GM18870 (cell line): ENCODE measurements at regions not wholly inside any gene's neighbourhood (a gene's known extent, or its start where the extent isn't known, plus 50 kb on each side); places are given as distances from the start of the nearest gene placed in this dataset.

Experiments
- ATAC-seq: cut with Tn5 transposase; IDR thresholded peaks from one replicate; pipeline ENCODE4 v1.9.1; 2021; ENCODE audit warnings: moderate library complexity; ENCODE audit not compliant: unreplicated experiment

DNA sequence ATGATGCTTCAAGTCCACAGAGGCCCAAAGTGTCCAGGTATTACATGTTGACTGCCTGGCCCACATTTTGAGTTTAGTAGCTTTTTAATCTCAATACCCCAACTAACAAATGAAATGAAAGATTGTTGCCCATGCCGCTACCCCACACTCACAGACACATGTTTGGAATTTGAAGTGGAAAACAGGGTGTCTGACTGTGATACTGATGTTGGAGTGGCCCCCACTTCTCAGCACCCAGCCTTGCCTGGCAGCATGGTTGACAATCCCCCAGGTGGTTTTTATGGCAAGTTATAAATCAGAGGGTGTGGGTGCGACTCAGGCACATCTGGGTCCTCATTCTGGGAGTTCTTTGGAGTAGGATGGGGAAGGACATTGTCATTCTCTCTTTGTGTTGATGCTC, 314.7 kb upstream of the ZNF32 start:
- ATAC-seq: no peak

DNA sequence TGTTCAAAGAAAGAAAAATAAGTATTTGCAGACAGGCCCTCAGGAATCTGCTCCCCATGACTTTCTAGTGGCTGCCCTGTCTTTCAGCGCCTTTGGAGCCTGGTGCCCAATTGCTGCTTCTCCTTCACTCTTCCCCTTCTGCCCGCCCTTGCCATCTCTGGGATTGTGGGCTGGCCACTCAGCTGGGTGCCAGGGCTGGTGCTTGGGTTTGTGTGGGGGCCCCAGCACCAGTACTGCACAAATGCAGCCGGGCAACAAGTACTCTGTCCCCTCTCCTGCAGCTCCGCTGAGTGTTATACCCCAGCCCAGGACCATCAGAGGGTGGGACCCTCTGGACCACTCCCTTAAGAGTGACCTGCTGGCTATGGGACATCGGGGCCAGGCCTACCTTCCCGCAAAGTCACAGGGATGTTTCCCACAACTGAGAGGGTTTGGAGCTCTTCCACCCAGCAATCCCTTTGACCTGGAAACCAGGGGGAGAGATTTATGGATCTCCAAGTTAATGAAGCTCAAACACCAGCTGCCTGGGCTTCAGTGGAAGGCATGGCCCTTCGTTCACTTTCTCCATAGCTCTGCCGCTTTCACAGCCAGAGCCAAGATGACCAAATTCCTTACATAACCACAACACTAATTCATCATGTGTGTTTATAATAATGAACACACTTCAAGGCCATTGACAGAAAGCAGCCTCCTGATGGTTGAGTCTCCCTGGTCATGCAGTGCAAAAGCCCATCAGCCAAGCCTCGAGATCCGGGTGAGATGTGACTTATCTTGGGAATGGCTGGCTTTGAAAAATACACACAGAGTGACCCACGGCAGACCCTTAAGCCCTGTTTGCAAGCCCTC, 313.9 kb upstream of the ZNF32 start:
- no peak for ATAC-seq

DNA sequence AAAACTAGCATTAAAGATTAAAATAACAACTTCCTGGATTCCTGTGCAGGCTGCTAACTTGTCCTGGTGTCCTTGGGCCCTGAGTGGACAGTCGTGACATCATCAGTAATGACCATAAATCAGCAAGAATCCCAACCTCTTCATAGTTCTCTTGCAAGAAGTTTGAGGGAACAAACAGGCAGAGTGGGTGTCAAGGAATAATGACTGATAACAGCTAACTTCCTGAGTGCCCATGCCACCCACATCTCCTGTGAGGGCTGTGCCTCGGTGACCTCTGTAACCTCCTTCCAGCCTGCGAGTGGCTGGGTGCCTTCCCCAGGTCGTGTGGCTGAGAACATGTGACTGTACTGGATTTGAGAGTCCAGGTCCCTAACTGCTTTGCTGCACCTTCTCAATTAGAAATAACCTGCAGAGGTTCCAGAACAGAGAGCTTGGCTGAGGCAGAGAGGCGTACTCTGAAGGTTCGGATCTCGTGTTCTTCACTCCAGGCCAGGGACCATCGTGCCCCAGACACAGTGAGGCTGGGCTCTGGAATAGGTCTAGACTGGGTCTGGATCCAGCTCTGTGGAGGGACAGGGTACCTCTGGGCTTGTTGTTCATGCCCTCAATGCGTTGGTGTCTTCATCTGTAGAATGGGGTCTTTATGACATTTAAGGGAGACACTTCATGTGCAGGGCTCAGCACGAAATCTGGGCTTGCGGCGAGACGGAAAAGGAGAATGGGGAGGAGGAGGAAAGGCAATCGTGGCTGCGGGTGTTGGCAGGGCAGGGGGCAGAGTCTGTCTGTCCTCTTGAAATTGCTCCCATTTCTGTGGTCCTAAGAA, 313.1 kb upstream of the ZNF32 start:
- ATAC-seq: no peak

DNA sequence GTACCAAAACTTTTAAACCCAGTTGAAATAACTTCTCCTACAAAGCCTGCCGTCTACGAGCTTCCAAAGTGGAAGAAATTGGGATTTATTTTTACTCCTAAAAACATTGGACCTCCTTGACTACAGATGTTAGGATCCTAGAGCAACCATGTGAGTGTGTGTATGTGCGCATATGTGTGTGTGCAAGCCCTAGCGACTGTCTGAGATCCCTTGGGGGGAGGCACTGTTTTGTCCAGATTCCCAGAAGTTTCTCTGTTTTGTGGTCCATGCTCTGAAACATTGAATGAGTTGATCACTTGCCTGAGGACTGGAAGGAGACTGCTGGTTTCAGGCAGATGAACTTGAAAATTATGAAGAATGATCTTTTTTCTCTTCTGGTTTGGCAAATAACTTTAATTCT, 312.3 kb upstream of the ZNF32 start:
- ATAC-seq: no peak

DNA sequence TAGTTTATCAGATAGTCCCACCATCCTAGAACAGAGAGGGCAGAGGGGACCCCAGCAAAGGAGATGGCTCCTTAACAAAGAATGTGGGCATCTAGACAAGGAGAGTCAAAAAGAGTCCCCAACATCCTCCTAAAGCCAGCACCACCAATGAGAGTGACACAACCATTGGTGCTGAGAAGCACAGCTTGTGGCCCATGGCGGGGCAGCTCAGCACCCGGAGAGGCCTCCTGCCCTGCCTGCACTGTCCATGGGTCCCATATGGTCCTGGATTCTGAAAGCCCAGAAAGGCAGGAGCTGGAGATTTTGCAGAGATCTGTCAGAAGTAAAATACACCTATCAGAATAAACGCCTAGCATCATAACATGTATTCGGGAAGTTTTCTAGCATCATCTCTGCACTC, 311.8 kb upstream of the ZNF32 start:
- ATAC-seq: no peak

DNA sequence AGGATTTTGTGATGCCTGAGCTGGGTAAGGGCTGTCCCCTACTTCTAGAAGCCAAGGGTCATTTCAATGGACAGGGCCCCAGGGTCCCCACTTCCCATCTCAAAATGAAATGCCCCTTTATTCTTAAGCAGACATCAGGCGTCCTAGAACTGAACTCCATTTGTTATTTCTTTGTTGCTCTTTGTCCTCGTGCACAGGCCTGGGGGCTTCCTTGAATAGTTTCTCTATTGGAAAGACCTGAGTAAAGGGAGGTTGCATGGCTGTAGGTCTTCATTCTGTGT, 311.4 kb upstream of the ZNF32 start:
- ATAC-seq: no peak

DNA sequence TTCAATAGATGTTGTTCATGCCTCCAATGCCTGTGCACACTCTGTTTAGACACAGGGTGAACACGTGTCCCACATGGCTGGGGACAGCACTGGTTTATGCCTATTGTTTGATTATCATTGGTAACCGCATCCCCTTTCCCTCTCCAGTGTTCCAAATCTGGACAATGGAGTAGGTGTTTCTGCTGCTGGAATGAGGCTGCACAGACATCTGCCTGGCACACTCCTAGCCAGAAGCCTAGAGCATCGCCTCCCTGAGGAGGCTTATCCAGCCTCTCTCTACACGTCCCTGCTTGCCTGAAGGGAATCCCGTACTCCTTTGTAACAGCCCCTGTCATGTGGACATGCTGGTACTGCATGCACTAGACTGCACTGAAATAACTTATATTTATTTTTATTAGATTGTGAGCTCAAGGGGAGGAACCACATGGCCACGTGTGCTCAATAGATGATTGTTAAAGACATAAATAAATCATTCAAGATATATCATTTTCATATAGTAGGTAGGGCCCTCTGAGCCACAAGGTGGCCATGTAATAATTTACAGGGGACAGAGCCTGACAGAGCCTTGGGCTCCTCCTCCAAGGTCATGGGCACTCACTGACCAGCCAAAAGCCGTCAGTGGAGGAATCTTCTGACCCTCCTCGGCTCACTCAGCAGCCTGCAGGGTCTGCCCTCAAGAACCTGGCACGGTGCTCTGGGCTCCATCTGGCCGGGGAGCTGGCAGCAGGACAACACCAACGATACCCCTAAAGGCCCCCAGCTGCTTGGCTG, 310.9 kb upstream of the ZNF32 start:
- no peak for ATAC-seq

DNA sequence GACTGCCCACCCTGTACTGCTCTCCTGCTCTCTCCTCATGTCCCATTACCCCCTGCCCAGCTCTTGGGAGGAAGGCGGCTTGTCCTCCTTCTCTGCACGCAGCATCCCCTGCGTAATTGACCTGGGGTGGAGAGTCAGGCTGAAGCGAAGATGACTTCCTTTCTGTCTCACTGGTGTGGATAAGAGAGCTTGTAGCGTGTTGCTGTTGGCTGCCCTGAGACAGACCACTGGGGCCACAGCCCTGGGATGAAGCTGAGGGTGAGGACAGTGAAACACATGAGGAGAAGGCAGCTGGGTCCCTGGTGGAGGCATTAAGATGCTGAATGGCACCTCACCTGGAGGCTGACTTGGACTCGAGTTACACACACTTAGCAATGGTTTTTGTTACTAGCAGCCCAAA, 310.3 kb upstream of the ZNF32 start:
- no peak for ATAC-seq

DNA sequence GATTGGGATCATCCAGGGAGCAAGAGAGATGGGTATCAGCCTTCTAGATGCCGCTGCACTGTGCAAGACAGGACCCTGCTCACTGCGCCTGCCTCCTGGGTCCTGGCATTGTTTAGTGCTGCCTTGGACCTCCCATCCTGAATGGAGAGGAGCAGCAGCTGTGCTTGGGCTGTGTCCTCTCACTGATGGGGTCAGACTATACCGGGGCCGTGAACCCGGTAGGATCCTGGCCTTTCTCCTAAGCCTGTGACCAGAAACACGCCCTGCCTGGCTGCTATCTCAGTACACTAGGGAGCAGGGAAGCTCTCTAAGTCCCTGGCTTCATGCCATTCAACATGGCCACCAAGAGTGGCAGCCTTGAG, 309.4 kb upstream of the ZNF32 start:
- ATAC-seq: no peak

DNA sequence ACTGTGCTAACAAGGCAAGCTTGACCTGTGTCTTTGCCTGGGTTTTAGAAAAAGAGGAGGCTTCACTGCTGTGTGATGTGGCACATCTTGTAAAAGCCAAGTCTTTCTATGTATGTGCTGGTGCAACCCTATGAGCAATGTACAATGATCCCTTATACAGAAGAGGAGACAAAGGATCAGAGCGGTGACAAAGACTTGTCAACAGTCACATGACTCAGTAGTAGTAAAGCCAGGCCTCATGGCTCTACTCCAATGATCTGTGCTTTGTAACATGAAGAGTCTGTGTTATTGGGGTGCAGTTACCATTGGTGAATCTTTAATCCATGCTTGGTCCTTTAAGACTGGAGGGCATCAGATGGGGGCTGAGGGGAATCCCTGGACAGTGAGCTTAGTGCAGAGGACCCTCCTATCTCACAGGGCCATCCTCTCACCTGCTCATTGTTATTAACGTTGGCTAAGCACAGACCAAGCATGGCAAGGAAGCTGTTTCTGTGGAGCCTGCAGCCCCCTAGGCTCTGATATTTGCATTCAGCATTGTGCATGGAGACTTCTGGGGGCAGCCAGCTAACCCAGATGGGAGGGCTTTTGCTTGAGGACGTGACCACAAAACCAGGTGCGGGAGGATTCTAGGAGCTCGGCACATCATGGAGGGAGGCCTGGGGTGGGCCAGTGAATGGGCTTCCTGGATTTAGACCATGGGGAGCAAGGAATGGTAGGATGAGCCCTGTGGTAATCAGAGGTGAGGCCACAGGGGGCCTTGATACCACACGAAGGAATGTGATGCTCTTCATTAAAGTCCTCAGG, 308.8 kb upstream of the ZNF32 start:
- ATAC-seq: no peak

DNA sequence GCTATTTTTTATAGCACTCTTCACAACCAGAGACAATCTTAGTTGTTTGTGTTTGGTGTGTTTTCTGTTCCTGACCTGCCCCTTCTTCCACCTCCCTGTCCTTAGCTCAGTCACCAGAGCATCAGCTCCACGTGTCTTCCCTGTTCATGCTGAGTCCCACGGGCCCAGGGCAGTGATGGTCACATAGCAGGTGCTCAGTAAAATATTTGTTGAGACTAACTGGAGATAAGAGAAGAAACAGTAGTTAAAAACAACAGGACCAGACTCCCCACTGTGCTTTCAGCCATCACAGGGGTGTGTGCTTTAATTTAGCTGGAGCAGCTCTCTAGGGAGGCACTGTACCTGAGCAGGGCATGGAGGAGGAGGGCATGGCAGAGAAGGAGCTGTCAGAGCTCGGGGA, 307.3 kb upstream of the ZNF32 start:
- ATAC-seq: no peak

DNA sequence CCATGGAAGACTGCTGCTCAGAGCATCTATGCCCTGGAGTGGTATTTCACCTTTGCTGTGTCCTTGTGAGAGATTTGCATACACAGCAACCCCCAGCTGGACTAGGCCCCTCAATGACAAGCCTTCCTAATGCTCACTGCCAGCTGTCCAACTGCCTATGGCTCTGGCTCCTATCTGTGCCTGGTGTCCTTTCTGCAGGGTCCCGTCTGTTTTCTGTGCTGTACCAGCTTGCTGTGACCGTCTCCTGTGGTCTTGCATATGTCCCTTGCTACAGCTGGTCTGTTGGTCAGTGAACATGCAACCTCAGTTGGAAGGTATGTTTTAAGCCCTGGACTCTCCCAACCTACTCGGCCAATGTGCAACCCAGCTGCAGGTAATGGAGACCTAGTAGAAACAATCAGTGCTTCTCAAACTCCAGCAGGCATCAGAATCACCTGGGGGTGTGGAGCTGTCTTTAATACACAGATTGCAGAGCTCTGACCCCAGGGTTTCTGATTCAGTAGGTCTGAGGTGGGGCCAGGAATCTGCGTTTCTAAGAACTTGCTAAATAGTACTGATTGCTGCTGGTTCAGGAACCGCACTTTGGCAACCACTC, 306.4 kb upstream of the ZNF32 start:
- no peak for ATAC-seq

DNA sequence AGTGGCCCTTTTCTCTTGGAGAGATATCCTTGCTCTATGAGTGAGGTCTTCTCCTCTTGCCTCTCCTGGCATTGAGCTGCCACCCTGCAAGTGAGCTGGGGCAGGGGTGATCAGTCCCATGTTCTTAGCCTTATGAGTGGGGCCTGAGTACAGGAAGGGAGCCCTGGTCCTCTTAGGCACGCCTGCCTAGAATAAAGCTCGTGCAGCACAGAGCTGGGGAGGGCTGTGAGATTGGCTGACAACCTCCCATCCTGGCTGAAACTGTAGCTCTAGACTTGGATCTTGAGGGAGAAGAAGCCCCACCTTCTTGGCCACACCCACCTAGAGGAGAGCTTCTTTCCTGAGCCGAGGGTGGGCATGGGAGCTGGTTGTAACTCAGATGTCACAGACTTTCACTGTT, 305.0 kb upstream of the ZNF32 start:
- ATAC-seq: no peak

DNA sequence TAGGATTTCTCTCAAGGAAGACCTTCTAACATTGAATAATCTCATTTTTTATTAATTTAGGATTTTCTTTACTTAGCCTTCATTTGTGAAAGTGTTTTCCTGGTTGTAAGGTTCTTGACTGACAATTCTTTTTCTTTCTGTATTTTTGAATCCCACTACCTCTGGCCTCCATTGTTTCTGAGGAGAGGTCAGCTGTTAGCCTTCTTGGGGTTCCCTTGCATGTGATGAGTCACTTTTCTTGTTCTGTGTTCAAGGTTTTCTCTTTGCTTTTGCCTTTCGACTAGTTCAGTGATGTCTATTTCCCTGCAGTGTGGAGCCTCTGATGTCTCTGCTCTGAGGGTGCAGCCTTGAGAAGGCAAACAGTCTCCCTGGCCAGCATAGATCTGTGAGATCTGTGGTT, 304.1 kb upstream of the ZNF32 start:
- no peak for ATAC-seq

DNA sequence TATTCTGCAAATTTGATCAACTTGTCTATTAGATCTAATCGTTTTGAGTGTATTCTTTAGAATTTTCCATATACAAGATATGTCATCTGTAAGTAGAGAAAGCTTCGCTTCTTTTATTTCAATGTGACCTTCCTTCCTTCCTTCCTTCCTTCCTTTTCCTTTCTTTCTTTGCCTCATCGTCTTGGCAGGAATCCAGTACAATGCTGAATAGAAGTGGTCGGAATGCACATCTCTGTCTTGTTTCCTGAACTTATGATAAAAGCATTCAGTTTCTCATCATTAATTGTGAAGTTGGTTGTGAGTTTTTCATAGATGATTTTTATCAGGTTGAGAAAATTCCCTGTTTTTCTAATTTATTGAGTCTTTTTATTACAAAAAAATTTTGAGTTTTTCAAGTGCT, 300.7 kb upstream of the ZNF32 start:
- no peak for ATAC-seq

DNA sequence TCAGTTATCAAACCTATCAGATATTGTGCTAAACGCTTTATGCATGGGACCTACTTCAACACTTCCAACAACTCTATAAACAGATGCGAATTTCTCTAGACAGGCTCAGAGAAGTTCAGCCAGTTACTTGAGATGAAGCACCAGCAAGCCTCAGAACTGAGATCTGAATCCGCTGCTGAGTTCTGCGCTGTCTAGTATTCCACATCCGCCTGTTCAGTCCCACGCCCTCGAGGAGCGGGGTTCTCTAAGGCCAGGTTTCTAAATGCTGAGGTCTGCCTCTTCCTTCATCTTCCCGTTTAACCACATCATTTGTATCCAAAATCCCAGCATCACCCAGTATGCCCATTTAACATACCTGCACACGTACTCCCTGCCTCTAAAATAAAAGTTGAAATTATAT, 297.8 kb upstream of the ZNF32 start:
- no peak for ATAC-seq

DNA sequence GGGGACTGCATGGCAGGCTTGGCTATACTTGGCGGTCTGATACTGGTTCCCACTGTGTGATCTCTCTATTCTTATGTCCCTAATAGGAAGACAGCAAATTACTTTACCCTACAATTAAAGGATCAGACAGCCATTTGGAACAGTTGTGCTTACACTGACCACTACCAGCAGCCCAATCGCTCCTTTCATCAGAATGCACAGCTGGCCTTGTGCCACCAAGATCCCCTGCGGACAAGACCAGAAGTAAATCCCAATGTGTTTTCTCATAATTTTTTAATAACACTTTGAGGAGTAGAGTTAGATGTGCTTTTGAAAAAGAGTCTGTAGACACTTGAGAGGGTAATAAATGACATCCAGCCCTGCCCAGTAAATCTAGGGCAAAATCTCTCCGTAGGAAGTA, 297.2 kb upstream of the ZNF32 start:
- ATAC-seq: no peak

DNA sequence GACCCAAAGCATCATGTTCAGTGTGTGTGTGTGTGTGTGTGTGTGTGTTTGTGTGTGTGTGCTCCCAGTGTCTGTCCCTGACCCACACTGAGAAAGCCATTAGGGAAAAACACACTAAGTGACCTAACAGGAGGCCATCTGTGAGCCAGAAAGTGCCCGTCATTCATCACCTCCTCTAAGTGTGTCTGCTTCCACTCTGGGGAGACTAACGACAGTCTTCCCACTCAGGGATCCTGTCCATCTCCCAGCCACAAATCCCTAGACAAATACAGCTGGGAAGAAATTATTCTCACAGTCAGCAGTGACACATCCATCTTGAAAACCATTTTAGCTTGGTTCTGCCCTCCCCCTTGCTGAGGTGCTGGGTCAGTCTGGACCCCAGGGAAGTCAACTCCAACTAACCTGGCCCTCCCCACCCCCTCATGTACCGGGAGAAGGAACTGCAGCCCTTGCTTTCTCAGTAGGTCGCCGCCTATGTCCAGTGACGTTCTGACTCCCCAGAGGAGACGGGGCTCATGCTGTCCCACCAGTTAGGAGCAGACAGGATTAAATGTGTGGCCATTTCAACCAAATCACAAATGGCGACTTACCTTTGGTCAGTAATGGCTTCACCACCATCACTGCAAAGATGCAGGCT, 296.5 kb upstream of the ZNF32 start:
- ATAC-seq: no peak

DNA sequence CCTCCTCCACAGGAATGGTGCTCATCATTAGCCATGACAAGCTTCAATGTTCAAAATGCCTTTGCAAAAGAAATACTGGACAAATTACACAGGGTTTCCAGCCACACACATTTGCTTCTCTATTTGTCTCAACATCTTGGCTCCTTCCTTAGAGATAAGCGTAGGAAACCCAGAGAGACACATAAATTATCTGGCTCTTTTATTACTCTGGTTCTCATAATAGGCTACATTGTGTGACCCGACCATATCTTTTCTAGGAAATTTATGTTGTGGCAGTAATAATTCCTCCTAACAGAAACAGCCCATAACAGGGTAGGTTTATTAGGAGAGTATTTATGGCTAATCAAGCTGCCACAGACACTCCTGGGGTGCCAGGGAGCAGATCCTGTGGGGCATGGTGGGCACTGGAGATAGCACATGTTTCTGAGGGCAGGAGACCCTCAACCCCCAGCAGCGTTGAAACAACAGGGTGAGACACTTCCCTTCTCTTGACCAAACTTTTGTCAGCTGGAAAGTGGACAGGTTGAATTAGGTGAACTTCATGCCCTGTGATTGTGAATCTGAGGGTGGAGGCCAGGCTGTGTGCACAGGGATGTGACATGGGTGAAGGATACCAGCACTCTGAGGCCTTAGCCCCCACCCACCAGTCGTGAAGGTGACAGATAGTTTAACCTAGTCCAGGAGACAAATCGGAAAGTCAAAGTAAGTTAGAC, 295.9 kb upstream of the ZNF32 start:
- no peak for ATAC-seq
